ENCODE measurements at regions not wholly inside any gene's neighbourhood (a gene's known extent, or its start where the extent isn't known, plus 50 kb on each side); places are given as distances from the start of the nearest gene placed in this dataset.

GRCh38 chr2:14745288-14746076 lies 113.0 kb downstream of the LRATD1 start:
- TF ChIP-seq POLR2A (IDR thresholded peaks at IDR 0.05; ENCODE audit: low read depth, low read length) = no peak
- TF ChIP-seq CTCF (IDR thresholded peaks at IDR 0.05 in 2 of 3, conservative IDR thresholded peaks at IDR 0.05 in 1 of 3; ENCODE audit: control insufficient read depth in 2 of 3, extremely low read depth in 1 of 3, insufficient read depth in 1 of 3, low read depth in 3 of 3, low read length in 3 of 3) = no peak
- TF ChIP-seq NFIC (IDR thresholded peaks at IDR 0.05; ENCODE audit: low read depth, low read length) = no peak
- TF ChIP-seq NR2F1 (conservative IDR thresholded peaks at IDR 0.05) = no peak
- TF ChIP-seq MXI1 (IDR thresholded peaks at IDR 0.05; ENCODE audit: low read depth, low read length) = no peak
- no peak for TF ChIP-seq USF2 (IDR thresholded peaks at IDR 0.05; ENCODE audit: borderline replicate concordance, low read depth, low read length)
- TF ChIP-seq CHD1 (IDR thresholded peaks at IDR 0.05; ENCODE audit: low read depth, low read length) = no peak
- TF ChIP-seq NR2C2 (IDR thresholded peaks at IDR 0.05; ENCODE audit: borderline replicate concordance, control insufficient read depth, insufficient read length, low read depth) = no peak
- no peak for TF ChIP-seq TAF1 (IDR thresholded peaks at IDR 0.05; ENCODE audit: borderline replicate concordance, low read depth, low read length)

Measured in GM12878 (cell line).